GM13976 (cell line): ENCODE measurements at regions not wholly inside any gene's neighbourhood (a gene's known extent, or its start where the extent isn't known, plus 50 kb on each side); places are given as distances from the start of the nearest gene placed in this dataset.

Experiments
- DNase-seq: peaks from one replicate; pipeline ENCODE4 v3.0.0; 2012; ENCODE audit warnings: low spot score
- CTCF ChIP-seq: IDR thresholded peaks from 2 replicates; pipeline ENCODE4 v1.5.1; 2012; ENCODE audit warnings: borderline replicate concordance, mild to moderate bottlenecking; ENCODE audit not compliant: insufficient read depth; ENCODE audit errors: extremely low read depth, missing control alignments, control extremely low read depth
- in situ Hi-C: fragments of 300-500 bp; cut with MboI; formaldehyde crosslinking; loops from one replicate; pipeline ENCODE4 v1.12.0; 2022; ENCODE audit warnings: low sequenced_read_pairs, mixed read lengths, inconsistent platforms; ENCODE audit not compliant: unreplicated experiment

GRCh38 chr2:62383846-62384245 lies 122.1 kb downstream of the TMEM17 start:
- no peak for TF ChIP-seq CTCF
- in situ Hi-C loops: no loop called here

GRCh38 chr2:62382757-62383156 lies 123.2 kb downstream of the TMEM17 start:
- in situ Hi-C loops: no loop called here
- no peak for TF ChIP-seq CTCF
- DNase-seq: no peak

More at GRCh38 chr2:62383846-62384245, 122.1 kb downstream of the TMEM17 start:
- DNase-seq: no peak

- no peak for TF ChIP-seq CTCF
- in situ Hi-C loops: no loop called here
- no peak for DNase-seq
These were observed 123.9 kb downstream of the TMEM17 start for GRCh38 chr2:62382122-62382521.

GRCh38 chr2:62381656-62382055 lies 124.3 kb downstream of the TMEM17 start:
- DNase-seq: no peak
- in situ Hi-C loops: no loop called here
- no peak for TF ChIP-seq CTCF

GRCh38 chr2:62379566-62379965 lies 126.4 kb downstream of the TMEM17 start:
- TF ChIP-seq CTCF: no peak
- in situ Hi-C loops: no loop called here
- DNase-seq: no peak

GRCh38 chr2:62375113-62375420 lies 130.9 kb downstream of the TMEM17 start:
- no peak for DNase-seq
- TF ChIP-seq CTCF: no peak
- in situ Hi-C loops: no loop called here
